Adrenal gland (tissue), 5 donors: ENCODE measurements at regions not wholly inside any gene's neighbourhood (a gene's known extent, or its start where the extent isn't known, plus 50 kb on each side); places are given as distances from the start of the nearest gene placed in this dataset.

Experiments
- CTCF ChIP-seq, 6 experiments: fragments of 450-650 bp in 4 of 6; fragments of 200-600 bp in 2 of 6; sonication (generic) in 1 of 6; IDR thresholded peaks; 1 replicate in 5 of 6; 2 replicates in 1 of 6; pipeline versions ENCODE4 v1.5.1 to v1.8.0; 2016 to 2021; ENCODE audit warnings: antibody characterized with exemption in 6 of 6, mild to moderate bottlenecking in 2 of 6, moderate library complexity in 1 of 6
- POLR2A ChIP-seq, 2 donors: fragments of 450-650 bp; IDR thresholded peaks; one replicate each; pipeline ENCODE4 v1.6.1; 2017; ENCODE audit warnings: antibody characterized with exemption in 2 of 2, mild to moderate bottlenecking in 2 of 2, moderate library complexity in 1 of 2
- donor health status: DM: no; HTN: no; CAD: no.

DNA sequence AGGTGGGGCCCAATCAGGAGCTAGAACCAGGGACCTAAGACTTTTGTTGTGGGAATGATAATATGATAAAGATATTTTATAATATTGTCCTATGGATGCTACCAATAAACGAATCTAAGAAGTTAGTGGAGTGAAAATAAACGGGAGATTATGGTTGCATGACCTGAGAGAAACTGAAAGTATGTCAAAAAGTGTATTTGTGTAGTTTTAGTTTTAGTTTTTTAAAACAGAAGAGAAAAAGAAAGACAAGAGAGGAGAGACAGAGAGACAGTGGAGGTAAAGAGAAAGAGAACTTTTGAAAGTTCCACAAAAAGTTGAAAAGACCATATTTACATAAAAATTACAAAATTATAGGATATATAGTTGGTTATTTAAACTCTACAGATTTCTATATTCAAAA, 64.1 kb upstream of the TMPRSS15 start:
- TF ChIP-seq CTCF (IDR thresholded peaks at IDR 0.05) (no peak), POLR2A (IDR thresholded peaks at IDR 0.05) (no peak)
